GM12864 (cell line): ENCODE measurements at regions not wholly inside any gene's neighbourhood (a gene's known extent, or its start where the extent isn't known, plus 50 kb on each side); places are given as distances from the start of the nearest gene placed in this dataset.

ENCODE experiments used
- DNase-seq: peaks from one replicate; pipeline ENCODE4 v3.0.0-alpha.2; 2011; ENCODE audit warnings: low read depth
- H3K4me3 ChIP-seq: 2 replicates; pipeline ENCODE4 v1.5.1; 2011; ENCODE audit warnings: mild to moderate bottlenecking, low read depth, low read length, control low read depth
- TF ChIP-seq, protein P1 (sequence below): IDR thresholded peaks from 2 replicates; pipeline ENCODE4 v1.5.1; 2011; ENCODE audit warnings: low read depth, mild to moderate bottlenecking, moderate library complexity, low read length, control low read depth, inconsistent platforms; ENCODE audit errors: missing control alignments

DNA sequence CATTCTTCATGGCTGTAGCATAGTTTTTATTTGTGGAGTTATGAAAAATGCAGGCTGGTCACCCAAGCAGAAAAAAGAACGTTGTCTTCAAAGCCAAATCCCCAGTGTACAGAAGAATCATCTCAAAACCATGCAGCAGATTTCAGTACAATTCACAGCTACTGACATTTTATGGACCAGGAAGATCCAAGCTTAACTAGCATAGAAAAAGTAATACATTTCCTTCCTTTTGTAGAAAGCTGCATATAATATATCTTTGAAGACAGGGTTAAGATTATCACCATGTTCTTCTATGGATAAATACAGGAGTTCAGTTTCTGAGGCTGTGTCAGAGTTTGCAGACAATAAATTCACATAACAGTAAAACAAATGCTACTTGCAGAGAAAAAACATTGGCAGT is 1054.8 kb upstream of the C9orf72 start:
- TF ChIP-seq, protein P1, sequence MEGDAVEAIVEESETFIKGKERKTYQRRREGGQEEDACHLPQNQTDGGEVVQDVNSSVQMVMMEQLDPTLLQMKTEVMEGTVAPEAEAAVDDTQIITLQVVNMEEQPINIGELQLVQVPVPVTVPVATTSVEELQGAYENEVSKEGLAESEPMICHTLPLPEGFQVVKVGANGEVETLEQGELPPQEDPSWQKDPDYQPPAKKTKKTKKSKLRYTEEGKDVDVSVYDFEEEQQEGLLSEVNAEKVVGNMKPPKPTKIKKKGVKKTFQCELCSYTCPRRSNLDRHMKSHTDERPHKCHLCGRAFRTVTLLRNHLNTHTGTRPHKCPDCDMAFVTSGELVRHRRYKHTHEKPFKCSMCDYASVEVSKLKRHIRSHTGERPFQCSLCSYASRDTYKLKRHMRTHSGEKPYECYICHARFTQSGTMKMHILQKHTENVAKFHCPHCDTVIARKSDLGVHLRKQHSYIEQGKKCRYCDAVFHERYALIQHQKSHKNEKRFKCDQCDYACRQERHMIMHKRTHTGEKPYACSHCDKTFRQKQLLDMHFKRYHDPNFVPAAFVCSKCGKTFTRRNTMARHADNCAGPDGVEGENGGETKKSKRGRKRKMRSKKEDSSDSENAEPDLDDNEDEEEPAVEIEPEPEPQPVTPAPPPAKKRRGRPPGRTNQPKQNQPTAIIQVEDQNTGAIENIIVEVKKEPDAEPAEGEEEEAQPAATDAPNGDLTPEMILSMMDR, result no peak
- H3K4me3 ChIP-seq, result no peak overlapping the region
- DNase-seq, result no peak

- no peak for DNase-seq
- TF ChIP-seq, protein P1, result no peak
- no peak overlapping the region for H3K4me3 ChIP-seq
These were observed 1075.4 kb upstream of the C9orf72 start for GRCh38 chr9:28648723-28649122.

DNA sequence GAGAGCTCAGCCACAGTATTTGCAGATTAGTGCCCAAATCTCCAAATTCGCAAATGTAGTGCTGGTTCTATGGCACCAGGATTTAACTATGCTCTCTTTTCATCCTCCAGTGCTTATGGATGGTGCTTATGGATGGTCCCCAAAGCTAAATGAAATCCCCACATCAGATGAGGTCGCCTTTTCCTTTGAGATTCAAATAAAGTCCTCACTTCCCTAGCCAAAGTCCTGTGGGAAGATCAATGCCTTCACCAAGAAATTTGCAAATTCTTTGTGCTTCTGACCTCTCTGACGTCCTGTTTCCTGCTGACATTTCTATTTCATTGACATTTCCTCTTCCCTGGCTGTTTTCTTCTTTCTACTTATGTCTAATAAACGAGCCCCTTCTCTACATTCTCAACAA is 1077.0 kb upstream of the C9orf72 start:
- H3K4me3 ChIP-seq, result no peak overlapping the region
- TF ChIP-seq, protein P1, result no peak
- DNase-seq, result no peak

- H3K4me3 ChIP-seq, result no peak overlapping the region
- no peak for DNase-seq
- TF ChIP-seq, protein P1, result no peak
These were observed 1077.9 kb upstream of the C9orf72 start for GRCh38 chr9:28651050-28651722.

DNA sequence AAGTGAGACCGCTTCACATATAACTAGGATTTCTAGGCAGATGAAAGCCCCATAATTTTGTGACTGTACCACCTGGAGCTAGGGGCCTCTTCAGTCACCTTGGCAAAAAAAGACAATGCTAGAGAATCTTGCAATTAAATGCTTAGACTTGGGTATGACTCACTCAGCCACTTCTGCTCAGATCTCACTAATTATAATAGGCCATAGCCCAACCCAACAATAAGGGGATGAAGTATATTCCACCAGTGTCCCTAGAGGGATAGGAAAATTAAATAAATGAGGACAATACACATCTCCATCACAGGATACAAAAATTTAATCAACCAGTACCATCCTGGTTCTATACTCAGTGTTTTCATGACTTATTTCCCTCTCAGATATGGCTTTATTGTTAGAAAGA is 1079.9 kb upstream of the C9orf72 start:
- TF ChIP-seq, protein P1, result no peak

GRCh38 chr9:28656727-28657126 is 1083.4 kb upstream of the C9orf72 start:
- TF ChIP-seq, protein P1, result no peak
- DNase-seq, result no peak

More for the DNA sequence above, 1079.9 kb upstream of the C9orf72 start:
- DNase-seq, result no peak
- H3K4me3 ChIP-seq, result no peak overlapping the region

DNA sequence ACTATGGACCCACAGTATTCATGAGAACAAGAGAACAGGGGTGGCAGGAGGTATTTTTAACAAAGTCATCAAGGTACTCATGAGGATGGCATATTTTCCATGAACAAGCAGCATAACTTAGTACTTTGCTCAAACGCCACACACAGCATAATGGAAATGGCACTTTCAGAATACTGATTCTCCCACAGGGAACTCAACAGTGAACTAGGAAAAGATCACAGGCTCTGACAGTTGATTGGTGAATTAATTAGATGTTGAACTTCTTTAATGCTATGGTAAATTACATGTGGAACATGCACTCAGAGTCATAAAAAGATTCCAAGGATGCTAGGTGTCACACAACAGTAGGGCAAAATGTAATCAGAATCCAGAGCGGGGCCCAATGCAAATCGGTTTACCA is 1088.6 kb upstream of the C9orf72 start:
- H3K4me3 ChIP-seq, result no peak overlapping the region
- no peak for DNase-seq
- TF ChIP-seq, protein P1, result no peak

More at GRCh38 chr9:28656727-28657126, 1083.4 kb upstream of the C9orf72 start:
- no peak overlapping the region for H3K4me3 ChIP-seq
